ENCODE measurements at regions not wholly inside any gene's neighbourhood (a gene's known extent, or its start where the extent isn't known, plus 50 kb on each side); places are given as distances from the start of the nearest gene placed in this dataset.

DNA sequence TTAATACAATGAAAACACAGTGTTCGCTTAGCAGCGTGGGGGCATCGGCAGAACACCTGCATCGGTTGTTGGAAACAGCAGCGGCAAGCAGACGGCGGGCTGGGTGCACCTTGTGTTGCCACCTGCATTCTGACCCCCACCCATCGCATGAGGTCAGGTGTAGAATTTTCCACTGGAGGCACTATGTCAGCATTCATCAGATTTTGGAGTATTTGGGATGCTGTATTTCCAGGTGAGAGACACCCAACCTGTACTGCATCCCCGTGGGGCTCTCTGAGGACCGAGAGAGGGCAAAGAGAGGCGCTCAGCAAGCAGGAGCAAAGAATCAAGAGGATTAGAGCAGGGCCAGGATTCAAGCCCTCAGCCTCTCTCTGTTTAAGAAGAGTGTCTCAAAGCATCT, 116.4 kb upstream of the MGMT start:
- no peak for DNase-seq

GRCh38 chr10:129353101-129353500, 113.9 kb upstream of the MGMT start:
- no peak for DNase-seq

DNA sequence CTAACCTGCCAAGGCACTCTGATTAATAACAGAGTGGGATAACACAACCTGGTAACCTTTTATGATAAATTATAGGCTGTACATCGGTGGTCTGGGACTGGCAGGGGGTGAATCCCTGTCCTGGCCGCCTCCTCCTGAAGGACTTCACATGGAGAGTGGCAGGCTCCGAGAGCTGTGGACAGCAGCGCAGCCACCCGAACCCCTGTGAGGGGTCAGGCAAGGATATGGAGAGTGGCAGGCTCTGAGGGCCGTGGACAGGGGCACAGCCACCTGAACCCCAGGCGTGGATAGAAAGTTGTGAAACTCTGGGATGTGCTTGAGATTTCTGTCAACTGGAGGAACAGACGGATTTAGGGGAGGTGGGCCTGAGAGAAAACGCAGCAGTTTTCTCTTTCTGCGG, 107.0 kb upstream of the MGMT start:
- DNase-seq = no peak

- no peak for DNase-seq
These were observed 105.2 kb upstream of the MGMT start for GRCh38 chr10:129361676-129362376.

- DNase-seq = peak; percentile 4 to 21
These were observed 102.1 kb upstream of the MGMT start for GRCh38 chr10:129364949-129365348.

GRCh38 chr10:129365767-129366402, 101.2 kb upstream of the MGMT start:
- no peak for DNase-seq

DNA sequence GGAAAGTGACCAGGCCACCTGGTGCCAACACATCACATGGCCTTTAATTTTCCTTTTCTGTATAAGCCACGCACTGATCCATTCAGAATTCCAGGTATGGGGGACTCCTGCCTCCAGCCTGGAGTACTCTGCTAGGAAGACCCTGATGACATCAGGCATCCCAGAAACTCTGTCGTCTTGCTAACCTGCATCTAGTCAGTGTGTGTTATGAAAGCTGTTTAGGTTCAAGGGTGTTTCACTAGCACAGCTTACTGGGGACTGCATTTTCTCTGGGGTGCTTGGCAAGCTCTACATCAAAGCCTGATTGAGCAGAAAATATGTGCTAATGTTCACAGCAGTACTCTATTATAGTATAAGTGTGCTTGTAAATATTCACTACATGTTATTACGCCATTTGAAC, 100.6 kb upstream of the MGMT start:
- no peak for DNase-seq

DNA sequence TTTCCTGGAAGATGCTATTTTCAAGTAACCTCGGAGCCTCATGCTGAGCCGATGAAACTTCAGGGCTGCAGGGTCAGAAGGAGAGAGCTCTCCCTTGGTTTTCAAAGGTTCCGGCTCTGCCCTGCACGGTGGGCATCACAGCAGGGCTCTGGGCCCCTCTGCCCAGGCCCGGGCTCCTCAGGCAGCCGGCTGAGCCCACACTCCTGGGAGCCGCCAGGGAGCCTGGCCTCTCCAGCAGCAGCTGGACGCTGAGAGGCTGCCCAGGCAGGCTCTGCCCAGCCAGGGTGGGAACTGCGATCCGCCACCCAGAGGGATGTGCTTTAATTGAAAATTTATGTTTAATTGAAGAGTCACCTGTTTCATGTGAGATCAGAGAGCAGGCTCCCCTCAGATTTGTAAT, 97.5 kb upstream of the MGMT start:
- peak in 1 of 2 experiments; percentile 3 for DNase-seq

DNA sequence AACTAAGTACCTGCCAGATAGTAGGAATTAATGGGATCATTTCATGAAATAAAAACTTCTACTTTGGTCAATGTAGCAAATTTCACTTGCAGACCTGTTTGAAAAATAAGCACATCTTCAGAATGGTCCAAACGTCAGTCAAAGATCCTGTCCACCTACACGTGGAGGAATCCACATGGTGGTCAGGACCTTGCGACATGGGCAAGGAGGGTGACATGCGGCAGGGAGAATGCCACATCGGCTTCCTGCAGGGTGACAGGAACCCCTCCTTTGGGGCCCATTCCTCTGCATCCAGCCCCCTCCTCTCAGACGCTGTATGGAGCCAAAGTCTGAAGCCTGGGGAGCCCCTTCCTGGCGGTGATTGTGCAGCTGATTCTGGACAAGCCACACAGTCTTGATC, 95.5 kb upstream of the MGMT start:
- DNase-seq = no peak

GRCh38 chr10:129372172-129372571, 94.9 kb upstream of the MGMT start:
- DNase-seq = no peak

DNA sequence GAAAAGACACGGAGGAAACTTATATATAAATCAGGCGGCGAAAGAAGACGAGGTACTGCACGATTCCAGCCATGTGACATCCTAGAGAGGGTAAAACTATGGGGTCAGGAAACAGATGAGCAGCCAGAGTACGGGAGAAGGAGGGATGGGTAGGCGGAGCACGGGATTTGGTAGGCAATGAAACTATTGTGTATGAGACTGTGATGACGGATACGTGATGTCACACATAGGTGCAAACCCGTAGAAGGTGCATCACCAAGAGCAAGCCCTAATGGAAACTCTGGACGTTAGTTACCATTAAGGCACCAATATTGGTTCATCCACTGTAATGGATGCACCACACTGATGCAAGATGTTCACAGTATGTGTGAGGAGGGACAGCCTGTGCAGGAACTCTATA, 93.8 kb upstream of the MGMT start:
- DNase-seq = no peak

GRCh38 chr10:129373718-129374117, 93.3 kb upstream of the MGMT start:
- DNase-seq = no peak

GRCh38 chr10:129375171-129375570, 91.9 kb upstream of the MGMT start:
- DNase-seq = no peak

DNA sequence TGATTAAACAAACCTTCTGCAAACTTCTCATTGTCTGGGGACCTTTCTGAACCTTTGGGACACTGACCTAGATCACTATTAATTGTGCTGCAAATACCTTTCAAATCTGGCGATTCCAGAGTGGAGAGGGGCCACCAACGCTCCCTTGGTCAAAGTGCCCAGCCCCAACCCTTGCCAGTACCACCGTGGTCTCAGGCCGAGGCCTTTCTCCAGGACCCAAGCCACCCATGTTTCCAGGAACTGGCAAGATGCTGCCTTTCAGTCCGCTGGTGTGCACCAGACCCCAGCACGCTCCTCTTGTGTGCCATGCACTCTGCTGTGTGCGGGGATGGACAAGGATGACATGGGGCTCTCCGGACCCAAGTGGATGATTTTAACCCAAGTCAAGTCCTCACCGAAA, 91.1 kb upstream of the MGMT start:
- no peak for DNase-seq

DNA sequence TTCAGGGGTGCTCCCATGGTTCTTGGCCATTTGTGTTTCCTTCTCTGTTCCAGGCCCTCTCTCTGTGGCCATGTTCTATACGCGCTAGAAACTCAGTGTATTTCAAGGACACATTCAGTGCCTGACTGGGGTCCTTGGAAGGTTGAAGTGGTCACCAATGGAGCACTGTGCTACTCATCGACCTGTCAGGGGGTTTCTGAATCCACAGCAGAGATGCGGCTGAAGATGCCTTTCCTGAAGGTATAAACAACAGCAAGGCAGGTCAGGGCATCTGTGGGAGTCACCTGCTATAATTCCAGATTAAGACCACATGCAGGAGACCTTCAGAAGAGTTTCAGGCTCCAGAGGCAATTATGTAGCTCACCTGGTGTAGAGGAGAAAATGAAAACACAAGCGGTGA, 86.8 kb upstream of the MGMT start:
- no peak for DNase-seq

DNA sequence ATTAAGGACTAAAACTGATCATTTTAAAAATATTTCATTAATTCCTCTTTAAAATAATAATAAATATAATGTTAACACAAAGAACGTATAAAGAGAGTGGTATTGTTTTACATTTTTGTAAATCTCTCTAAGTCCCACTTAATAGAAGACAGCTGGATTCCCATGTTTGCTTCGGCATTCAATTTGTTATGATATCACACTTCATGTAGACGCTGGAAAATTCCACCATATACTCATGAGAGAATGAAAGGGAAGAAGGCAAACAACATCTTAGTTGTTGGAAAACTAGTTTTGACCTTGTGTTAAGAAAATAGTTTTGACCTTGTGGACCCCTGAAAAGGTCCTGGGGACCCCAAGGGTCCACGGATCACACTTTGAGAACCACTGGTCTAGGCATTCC, 85.3 kb upstream of the MGMT start:
- DNase-seq = no peak

DNA sequence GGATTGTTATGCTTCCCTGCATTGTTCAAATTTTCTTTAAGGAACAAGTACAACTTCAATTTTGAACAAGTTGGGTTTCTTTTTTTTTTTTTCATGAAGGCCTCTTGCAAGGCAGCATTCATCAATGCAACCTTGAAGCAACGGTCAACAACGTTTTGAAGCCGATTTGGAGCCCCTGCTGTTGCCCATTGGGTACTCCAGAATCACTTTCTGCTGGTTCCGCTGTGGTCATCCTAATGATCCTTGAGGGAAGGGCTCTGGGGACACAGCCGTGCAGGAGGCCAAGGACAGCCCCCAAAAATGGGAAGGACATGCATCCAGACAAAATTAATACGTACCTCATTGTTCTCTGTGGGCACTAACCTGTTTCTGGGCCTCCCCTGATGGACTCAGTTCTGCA, 84.6 kb upstream of the MGMT start:
- no peak for DNase-seq

- no peak for DNase-seq
These were observed 83.4 kb upstream of the MGMT start for GRCh38 chr10:129383651-129384050.

DNA sequence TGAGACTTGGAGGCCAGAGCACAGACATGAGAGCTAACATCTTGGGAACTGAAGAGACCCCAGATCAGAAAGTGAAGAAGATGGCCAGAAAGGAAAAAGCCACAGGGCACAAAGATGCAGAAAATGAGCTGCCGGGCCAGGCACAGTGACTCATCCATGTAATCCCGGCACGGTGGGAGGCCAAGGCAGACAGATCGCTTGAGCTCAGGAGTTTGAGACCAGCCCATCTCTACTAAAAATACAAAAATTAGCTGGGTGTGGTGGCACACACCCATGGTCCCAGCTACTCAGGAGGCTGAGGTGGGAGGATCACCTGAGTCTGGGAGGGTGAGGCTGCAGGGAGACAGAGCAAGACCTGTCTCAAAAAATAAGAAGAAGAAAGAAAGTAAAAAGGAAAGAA, 81.4 kb upstream of the MGMT start:
- DNase-seq = no peak

DNA sequence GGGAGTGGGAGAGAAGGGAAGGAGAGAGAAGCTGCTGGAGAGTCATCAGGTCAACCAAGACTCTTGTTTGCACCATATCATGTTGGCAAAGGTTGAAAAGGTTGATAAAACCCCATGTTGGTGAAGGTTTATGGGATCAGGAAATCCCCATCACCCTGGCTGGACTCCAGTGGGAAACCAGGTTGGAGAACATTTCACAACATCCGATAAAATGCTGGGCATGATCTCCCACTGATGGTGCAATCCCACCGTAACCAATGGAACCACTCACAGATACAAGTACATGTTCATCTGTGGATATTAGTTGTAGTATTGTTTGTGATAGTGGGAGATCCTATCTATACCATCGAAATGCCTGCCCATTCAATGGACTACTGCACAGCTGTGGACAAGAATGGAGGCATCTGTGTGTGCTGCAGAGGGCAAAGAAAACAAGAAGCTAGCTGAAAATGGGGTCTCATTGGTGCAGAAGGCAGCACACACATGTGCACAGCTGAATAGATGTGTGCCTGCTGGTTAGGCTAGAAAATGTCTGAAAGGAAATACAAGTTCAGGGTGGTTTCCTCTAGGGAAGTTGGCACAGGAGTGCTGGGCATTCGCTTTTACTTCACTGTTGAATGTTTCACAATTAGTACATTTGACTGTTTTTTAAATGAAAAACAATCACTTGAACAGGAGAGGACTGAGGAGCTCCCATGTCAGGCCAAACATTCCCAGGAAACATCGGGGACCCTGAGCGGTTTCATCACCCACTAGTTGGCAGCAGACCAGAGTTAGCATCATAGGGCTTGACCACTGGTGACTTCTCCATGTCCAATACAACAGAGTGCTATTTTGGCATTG, 80.4 kb upstream of the MGMT start:
- no peak for DNase-seq

- no peak for DNase-seq
These were observed 79.8 kb upstream of the MGMT start for GRCh38 chr10:129387258-129387525.

GRCh38 chr10:129388435-129388834, 78.6 kb upstream of the MGMT start:
- DNase-seq = no peak

DNA sequence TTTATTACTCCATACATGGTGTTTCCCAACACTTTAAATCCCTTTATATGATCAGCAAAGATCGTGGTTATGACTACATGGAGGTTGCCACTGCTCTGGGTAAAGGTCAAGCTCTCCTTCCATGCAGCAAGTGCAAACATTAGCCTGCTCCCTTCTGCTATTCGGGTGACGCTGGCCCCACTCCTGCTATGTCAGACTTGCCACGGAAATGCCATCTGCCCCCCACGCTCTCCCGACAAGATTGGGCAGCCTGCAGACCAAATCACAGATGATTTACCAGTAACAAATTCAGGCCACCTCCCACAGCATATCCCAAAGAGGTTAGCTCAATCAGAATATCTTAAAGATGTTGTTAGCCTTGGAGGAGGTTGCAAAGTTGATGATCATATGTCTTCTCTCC, 77.8 kb upstream of the MGMT start:
- DNase-seq = no peak

DNA sequence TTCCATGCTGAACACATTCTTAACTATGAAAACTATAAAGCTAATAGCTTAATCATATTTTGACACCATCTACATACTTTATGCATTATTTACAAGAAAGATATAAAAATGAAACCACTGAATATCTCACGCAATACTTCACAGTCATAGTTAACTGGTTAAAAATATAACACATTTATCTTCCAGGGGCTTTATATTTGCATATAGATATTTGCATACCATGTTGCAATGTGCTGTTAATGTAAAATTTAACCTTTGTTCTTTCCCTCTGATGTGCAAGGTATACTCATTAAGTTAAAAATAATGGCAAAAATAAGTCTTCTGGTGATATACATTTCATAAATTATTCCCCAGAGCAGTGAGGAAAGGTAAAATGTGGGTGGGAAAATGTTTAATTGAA, 76.9 kb upstream of the MGMT start:
- DNase-seq = no peak

All from NCI-H524 (cell line).